ENCODE measurements at regions not wholly inside any gene's neighbourhood (a gene's known extent, or its start where the extent isn't known, plus 50 kb on each side); places are given as distances from the start of the nearest gene placed in this dataset.

DNA sequence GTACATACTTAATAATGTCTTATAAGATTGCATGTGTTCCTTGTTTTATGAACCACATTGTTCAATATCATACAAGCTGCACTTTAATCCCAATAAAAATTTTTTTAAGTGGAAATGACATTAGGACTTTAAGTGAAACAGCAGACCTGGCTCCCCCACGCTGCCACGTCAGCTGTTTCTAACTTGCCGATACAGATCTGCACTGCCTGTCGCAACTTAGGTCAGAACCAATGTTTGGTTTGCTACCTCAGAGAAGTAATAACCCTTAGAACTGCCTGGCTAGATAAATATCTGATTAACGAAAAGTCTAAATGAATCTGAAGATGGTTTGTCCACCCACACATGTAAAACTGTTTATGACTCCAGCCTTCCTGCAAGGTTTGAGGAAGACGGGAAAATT, 327.5 kb upstream of the DACH1 start:
- intact Hi-C loops (cut with DNase I, micrococcal nuclease): no loop called here
- no peaks in the 10 kb centered on the region for H3K36me3 ChIP-seq (ENCODE audit: insufficient read depth, low read length)
- POLR2A ChIA-PET: no interaction called here
- H3K4me1 ChIP-seq (ENCODE audit: insufficient read depth, low read length): no peaks in the 10 kb centered on the region
- no peak overlapping the region for H3K27ac Mint-ChIP-seq
- H3K4me1 Mint-ChIP-seq (ENCODE audit: low read depth): no peaks in the 10 kb centered on the region
- ATAC-seq (ENCODE audit: poor library complexity) (no peak), DNase-seq (no peak)
- peaks cover 3% of the 10 kb centered on the region for H3K9me3 Mint-ChIP-seq
- H3K4me3 ChIP-seq (ENCODE audit: low read length): no peak overlapping the region
- no peak overlapping the region for H3K4me3 Mint-ChIP-seq
- H3K27me3 Mint-ChIP-seq: no peaks in the 10 kb centered on the region
- H3K9me3 ChIP-seq (ENCODE audit: control insufficient read depth in 1 of 2, insufficient read depth in 1 of 2, low read length in 2 of 2): no peaks in the 10 kb centered on the region
- CTCF ChIA-PET: no interaction called here
- no peak overlapping the region for H3K27ac ChIP-seq (ENCODE audit: low read depth in 1 of 2, low read length in 2 of 2)
- H3K27me3 ChIP-seq (ENCODE audit: control insufficient read depth in 1 of 2, insufficient read depth in 2 of 2, low read length in 2 of 2): no peaks in the 10 kb centered on the region
- H3K36me3 Mint-ChIP-seq (ENCODE audit: low read depth): no peaks in the 10 kb centered on the region
- no peak for TF ChIP-seq CTCF (IDR thresholded peaks at IDR 0.05)

- no peaks in the 10 kb centered on the region for H3K4me1 Mint-ChIP-seq (ENCODE audit: low read depth)
- ChIA-PET CTCF (no interaction called here), POLR2A (no interaction called here)
- H3K27me3 Mint-ChIP-seq: no peaks in the 10 kb centered on the region
- no peak for TF ChIP-seq CTCF (IDR thresholded peaks at IDR 0.05)
- peaks cover 7% of the 10 kb centered on the region for H3K9me3 Mint-ChIP-seq
- no peak overlapping the region for H3K27ac Mint-ChIP-seq
- Histone ChIP-seq H3K27ac (ENCODE audit: low read depth in 1 of 2, low read length in 2 of 2) (no peak overlapping the region), H3K36me3 (ENCODE audit: insufficient read depth, low read length) (no peaks in the 10 kb centered on the region), H3K9me3 (ENCODE audit: control insufficient read depth in 1 of 2, insufficient read depth in 1 of 2, low read length in 2 of 2) (no peaks in the 10 kb centered on the region), H3K4me3 (ENCODE audit: low read length) (no peak overlapping the region), H3K4me1 (ENCODE audit: insufficient read depth, low read length) (no peaks in the 10 kb centered on the region), H3K27me3 (ENCODE audit: control insufficient read depth in 1 of 2, insufficient read depth in 2 of 2, low read length in 2 of 2) (no peaks in the 10 kb centered on the region)
- intact Hi-C loops (cut with DNase I, micrococcal nuclease): no loop called here
- H3K4me3 Mint-ChIP-seq: no peak overlapping the region
- ATAC-seq (ENCODE audit: poor library complexity): no peak
- DNase-seq: no peak
- H3K36me3 Mint-ChIP-seq (ENCODE audit: low read depth): no peaks in the 10 kb centered on the region
Observed at GRCh38 chr13:72186730-72187422, 319.9 kb upstream of the DACH1 start.

DNA sequence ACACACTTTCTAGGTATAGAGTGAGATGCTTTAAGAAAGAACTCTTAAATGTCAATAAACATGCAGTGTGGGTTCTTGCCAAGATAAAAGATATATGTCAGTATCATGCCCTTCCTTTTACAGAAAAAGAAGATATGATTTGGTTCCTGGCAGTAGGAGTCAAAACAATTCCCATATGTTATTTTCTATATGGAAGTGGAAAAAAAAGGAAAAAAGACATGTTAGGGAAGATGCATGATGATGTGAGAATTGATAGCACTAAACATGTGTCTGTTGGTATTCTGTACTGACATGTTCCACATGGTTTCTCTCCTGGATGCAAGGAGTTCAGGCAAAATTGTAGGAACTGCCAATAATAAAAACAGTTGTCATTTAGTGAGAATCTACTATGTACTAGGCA, 318.8 kb upstream of the DACH1 start:
- ChIA-PET CTCF (no interaction called here), POLR2A (no interaction called here)
- ATAC-seq (ENCODE audit: poor library complexity) (no peak), DNase-seq (no peak)
- H3K27me3 ChIP-seq (ENCODE audit: control insufficient read depth in 1 of 2, insufficient read depth in 2 of 2, low read length in 2 of 2): no peaks in the 10 kb centered on the region
- Mint-ChIP-seq H3K27me3 (no peaks in the 10 kb centered on the region), H3K9me3 (peaks cover 7% of the 10 kb centered on the region), H3K4me1 (ENCODE audit: low read depth) (no peaks in the 10 kb centered on the region), H3K36me3 (ENCODE audit: low read depth) (no peaks in the 10 kb centered on the region), H3K27ac (no peak overlapping the region), H3K4me3 (no peak overlapping the region)
- intact Hi-C loops (cut with DNase I, micrococcal nuclease): no loop called here
- H3K4me3 ChIP-seq (ENCODE audit: low read length): no peak overlapping the region
- no peaks in the 10 kb centered on the region for H3K36me3 ChIP-seq (ENCODE audit: insufficient read depth, low read length)
- H3K9me3 ChIP-seq (ENCODE audit: control insufficient read depth in 1 of 2, insufficient read depth in 1 of 2, low read length in 2 of 2): no peaks in the 10 kb centered on the region
- no peaks in the 10 kb centered on the region for H3K4me1 ChIP-seq (ENCODE audit: insufficient read depth, low read length)
- TF ChIP-seq CTCF (IDR thresholded peaks at IDR 0.05): no peak
- H3K27ac ChIP-seq (ENCODE audit: low read depth in 1 of 2, low read length in 2 of 2): no peak overlapping the region
